HG02884 (cell line): ENCODE measurements at regions not wholly inside any gene's neighbourhood (a gene's known extent, or its start where the extent isn't known, plus 50 kb on each side); places are given as distances from the start of the nearest gene placed in this dataset.
"Not testable (repeated sequence)": the region's sequence is repeated elsewhere in the genome, so short reads cannot be mapped to it uniquely, and the experiment has no call there.

Experiments
- ATAC-seq: cut with Tn5 transposase; IDR thresholded peaks from one replicate; pipeline ENCODE4 v1.9.1; 2021; ENCODE audit warnings: mild to moderate bottlenecking, moderate library complexity; ENCODE audit not compliant: unreplicated experiment

DNA sequence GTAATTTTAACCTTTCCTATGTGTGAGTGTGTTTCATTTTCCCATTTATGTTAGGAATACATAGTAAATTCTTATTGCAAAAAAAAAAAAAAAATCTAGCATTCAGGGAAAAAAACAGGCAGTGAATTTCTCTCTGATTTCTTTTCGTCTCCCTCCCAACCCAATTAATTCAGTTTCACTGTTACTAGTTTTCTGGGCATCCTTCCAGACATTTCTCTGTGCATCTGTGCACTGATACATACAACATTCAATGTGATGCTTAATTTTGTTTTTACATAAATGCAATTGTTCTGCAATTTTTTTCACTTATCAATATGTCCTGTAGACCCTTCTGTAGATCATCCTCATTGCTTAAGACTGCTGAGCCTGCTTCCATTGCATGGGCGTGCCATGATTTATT is 694.3 kb upstream of the TBX3 start:
- no peak for ATAC-seq

DNA sequence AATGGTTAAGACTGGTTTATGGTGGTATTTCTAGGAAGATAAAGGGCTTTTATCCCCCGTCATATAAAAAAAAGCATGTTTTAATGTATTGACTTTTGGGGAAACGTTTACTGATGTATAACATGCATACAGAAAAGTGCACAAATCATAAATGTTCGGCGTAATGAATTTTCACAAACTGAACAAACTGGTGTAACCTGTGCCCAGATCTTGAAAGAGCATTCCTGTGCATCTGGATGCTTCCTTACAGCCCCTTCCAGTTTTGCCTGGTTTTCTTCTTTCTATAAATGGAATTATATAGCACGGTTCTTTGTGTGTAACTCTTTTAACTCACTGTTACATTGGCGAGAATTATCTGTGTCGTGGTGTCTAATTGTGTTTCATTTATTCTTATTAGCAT is 693.8 kb upstream of the TBX3 start:
- no peak for ATAC-seq

DNA sequence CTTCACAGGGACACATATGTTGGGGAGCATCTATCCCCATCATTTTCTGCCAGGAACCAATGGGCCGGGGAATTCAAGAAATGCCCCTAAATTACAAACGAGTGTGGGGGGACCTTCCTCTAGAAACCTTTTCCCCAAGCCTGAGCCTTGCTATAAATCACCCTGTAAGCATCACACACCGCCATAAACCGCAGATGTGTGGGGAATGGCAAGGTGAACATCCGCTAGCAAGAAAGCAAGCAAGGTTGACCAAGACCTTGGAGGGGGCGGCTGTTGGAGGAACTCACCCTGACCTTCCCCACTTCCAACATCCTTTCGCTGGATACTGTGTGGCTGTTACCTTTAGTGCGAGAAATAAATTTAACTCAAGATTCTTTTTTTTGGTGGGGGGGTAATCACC is 693.3 kb upstream of the TBX3 start:
- no peak for ATAC-seq

DNA sequence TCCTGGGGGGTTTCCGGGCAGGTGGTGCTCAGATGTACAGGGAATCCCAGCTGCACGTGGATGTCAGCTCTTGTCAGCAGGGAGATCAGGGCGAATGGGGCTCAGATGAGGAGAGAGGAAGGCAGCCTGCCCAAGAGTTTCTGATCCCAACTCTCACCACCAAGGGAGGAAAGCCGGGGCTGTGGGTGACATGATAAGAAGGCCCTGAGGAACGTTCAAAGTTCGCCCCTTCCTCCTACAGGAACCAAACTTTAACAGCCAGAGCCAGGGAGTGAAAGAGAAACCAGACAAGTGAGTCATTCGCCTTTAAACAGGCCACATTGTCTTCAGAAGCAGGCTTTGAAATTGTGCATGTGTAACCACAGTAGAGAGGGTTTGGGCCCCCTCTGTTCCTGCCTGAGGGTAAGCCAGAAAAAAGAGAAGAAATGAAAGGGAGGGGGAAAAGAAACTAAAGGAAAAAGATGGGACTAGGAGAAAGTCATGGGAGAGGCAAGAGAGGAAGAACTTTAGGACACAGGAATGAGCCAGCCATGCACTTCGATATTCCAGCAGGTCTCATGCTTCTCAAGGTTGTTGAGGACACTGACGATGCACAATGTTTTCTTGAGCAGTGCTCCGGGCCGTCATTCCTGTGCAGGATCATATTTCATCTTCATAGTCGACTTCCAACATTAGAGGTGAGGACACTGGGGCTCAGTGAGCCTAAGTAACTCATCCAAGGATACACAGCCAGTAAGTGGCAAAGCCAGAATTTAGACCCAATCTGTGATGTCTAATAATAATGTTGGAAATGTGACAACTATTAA is 691.4 kb upstream of the TBX3 start:
- peak; percentile 92 for ATAC-seq

DNA sequence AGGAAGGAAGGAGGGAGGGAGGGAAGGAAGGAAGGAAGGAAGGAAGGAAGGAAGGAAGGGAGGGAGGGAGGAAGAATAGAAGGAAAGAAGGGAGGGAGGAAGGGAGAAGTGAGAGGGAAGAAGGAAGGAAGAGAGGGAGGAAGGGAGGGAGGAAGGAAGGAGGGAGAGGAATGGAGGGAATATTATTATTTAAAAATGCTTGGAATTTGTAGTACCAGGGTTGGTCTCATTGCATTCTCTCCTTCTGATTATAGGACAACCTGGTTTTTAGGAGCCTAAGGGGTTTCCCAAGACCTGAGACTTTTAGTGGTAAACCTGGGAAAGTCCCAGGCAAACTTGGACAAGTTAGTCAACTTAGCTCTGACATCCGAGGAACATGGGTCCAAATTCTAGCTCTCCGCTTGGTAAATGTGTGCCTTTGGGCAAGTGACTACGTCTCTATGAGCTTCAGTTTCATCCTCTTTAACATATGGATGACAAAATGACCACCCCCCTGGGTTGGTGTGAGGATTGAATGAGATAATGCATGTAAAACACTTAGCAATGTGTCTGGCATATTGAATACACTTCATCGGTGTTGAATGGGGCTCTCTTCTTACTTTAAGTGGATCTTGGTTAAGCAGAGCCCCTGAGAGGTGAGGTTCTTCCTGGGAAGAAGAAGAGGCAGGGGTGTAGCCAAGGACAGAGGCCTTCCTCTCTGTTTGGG is 690.7 kb upstream of the TBX3 start:
- ATAC-seq = peak; percentile 8

- no peak for ATAC-seq
Observed at GRCh38 chr12:115371711-115372110, 687.7 kb upstream of the TBX3 start.

GRCh38 chr12:115370650-115371049 is 686.7 kb upstream of the TBX3 start:
- no peak for ATAC-seq

DNA sequence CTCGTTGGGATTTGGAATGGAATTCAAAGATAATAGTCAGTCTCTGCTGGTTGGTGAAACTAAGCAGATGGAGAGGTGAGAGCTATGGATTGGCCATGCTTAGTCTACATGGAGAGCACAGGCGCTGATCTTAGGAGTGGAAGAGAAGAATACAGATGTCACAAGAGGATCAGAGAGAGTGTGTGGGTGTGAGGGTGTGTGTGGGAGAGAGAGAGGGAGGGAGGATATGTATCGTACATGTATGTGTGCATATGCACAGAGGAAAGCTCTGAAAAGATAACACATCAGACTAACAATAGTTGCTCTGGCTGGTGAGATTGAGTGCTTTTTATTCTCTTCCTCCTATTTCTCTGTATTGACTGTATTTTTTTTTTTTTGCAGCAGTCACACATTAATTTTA is 686.2 kb upstream of the TBX3 start:
- ATAC-seq = no peak

DNA sequence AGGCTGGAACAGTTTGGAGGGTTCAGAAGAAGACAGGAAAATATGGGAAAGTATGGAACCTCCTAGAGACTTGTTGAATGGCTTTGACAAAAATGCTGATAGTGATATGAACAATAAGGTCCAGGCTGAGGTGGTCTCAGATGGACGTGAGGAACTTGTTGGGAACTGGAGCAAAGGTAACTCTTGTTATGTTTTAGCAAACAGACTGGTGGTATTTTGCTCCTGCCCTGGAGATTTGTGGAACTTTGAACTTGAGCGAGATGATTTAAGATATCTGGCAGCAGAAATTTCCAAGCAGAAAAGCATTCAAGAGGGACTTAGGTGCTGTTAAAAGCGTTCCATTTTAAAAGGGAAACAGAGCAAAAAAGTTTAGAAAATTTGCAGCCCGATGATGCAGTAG is 682.3 kb upstream of the TBX3 start:
- not testable (repeated sequence) for ATAC-seq

- ATAC-seq = not testable (repeated sequence)
Observed at GRCh38 chr12:115365765-115366164, 681.8 kb upstream of the TBX3 start.

GRCh38 chr12:115364921-115365320 is 680.9 kb upstream of the TBX3 start:
- no peak for ATAC-seq

DNA sequence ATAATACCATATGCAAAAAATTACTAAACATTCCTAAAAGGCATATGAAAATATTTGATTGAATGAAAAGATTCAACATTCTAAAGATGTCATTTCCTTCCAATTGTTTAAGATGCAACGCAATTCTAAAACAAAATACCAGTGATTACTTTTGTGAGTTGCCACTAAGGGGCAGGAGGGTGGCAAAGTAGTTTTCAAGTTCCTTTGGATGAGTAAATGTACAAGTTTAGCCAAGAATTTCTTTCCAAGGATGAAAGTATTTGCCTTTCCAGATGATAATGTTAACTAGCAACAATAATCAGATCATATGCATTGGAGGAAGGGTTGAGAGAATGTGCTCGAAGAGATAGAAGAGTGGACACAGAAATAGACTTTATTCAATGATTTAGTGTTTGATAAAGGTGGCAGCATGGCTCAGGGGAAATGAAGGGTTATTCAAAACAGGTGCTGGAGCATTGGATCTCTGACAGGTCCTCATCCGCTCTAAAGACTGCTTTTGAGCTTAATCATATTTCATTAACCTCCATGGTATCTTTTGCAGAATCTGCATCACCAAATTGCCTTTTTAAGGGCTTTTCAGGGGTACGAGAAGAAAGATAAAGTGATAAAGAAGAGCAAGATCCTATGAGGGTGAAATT is 678.5 kb upstream of the TBX3 start:
- no peak for ATAC-seq

DNA sequence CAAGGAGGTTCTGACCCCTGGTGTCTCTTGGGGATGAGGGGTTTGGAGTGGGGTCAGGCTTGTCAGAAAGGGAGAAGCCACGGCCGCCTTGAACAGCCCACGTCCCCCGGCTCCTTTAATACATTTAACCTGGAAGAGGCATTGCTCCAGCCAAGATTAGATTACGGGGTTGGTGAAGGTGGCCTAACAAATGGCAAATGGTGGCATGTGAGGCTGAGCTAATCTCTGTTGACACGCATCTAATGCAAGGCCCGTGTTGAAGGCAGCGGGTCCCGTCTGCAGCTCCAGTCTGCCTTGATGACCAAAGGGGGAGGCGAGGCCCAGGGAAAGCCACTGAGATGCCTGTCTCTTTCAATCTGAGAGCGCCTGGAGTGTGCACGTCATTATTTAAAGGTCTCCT is 673.7 kb upstream of the TBX3 start:
- no peak for ATAC-seq

DNA sequence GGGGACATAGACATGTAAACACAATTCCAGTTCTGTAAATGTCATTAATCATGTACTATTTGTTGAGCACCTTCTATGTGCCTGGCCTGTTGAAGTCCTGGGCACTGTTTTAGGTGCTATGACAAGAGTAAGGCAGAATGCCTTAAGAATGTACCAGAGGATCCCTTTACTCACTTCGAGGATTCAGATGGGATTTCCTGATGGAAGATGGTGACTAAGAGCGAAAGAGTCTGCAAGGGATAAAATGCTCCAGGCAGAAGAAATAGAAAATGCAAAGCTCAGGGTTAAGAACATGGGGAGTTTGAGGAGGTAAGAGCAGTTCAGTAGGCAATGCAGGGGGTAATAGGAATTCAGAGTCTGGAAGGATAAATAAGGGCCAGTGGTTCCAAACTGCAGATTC is 671.3 kb upstream of the TBX3 start:
- ATAC-seq = no peak

- ATAC-seq = no peak
Observed at GRCh38 chr12:115354007-115354890, 670.3 kb upstream of the TBX3 start.

GRCh38 chr12:115353467-115353866 is 669.5 kb upstream of the TBX3 start:
- no peak for ATAC-seq

DNA sequence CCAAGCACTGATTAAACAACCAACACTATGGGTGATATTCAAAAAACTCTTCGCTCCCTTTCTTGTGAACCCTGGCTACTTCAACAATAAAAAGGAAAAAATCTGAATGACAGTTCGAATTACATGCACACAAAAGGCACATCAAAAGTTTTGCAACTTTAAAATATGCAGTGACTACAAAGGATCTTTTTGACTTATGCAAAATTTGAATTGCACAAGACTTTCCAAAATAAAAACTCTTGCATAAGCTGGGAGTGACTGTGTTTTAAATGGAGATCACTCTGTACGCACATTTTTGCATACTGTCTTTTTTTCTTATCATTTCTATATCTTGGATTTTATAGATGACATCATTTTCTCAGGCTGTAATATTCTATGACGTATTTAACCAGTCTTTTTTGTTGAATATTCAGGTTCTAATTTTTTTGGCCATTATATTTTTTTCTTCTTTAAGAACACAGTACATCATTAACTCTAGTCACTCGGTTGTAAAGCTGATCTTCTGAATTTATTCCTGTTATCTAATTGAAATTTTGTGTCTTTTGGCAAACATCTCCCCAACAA is 667.6 kb upstream of the TBX3 start:
- no peak for ATAC-seq

- ATAC-seq = no peak
Observed at GRCh38 chr12:115349711-115350110, 665.7 kb upstream of the TBX3 start.

DNA sequence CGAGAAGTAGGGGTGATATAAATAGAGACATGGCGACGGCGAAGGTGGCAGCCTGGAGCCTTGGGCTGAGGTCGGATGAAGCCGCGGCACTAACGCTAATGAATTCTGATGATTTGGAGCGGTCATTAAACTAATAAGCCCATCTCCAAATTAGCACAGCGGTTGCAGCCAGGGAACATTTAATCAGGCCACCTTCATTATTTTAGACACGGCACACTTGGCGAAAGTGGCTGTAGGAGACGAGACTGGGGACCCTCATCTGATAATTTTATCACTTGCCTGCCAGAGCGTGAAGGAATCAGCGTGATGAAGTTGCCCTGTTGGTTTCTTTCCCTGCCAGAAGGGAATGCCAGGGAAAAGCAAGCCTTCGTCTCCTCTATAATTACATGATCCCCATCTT is 664.3 kb upstream of the TBX3 start:
- no peak for ATAC-seq

- ATAC-seq = no peak
Observed at GRCh38 chr12:115343601-115344000, 659.6 kb upstream of the TBX3 start.

- ATAC-seq = no peak
Observed at GRCh38 chr12:115343008-115343407, 659.0 kb upstream of the TBX3 start.
